Endodermal cell (in vitro differentiated cells): ENCODE measurements at regions not wholly inside any gene's neighbourhood (a gene's known extent, or its start where the extent isn't known, plus 50 kb on each side); places are given as distances from the start of the nearest gene placed in this dataset.

Experiments
- DNase-seq: peaks from one replicate; pipeline ENCODE4 v3.0.0-alpha.2; 2017
- H3K27ac ChIP-seq: 2 replicates; pipeline ENCODE4 v1.5.1; 2013; ENCODE audit warnings: mild to moderate bottlenecking, low read depth, low read length, moderate library complexity
- H3K27me3 ChIP-seq: 2 replicates; pipeline ENCODE4 v1.6.1; 2013; ENCODE audit warnings: mild to moderate bottlenecking, low read length, moderate library complexity; ENCODE audit not compliant: insufficient read depth, control insufficient read depth, poor library complexity, severe bottlenecking
- H3K36me3 ChIP-seq: 2 replicates; pipeline ENCODE4 v1.7.0; 2013; ENCODE audit warnings: mild to moderate bottlenecking, low read length, moderate library complexity; ENCODE audit not compliant: control insufficient read depth, insufficient read depth
- H3K4me1 ChIP-seq: one replicate; pipeline ENCODE4 v1.7.0; 2013; ENCODE audit warnings: low read length; ENCODE audit not compliant: control insufficient read depth, insufficient read depth
- H3K4me3 ChIP-seq: 2 replicates; pipeline ENCODE4 v1.5.1; 2013; ENCODE audit warnings: mild to moderate bottlenecking, low read length, moderate library complexity
- H3K9ac ChIP-seq: 2 replicates; pipeline ENCODE4 v1.6.1; 2013; ENCODE audit warnings: mild to moderate bottlenecking, low read length, moderate library complexity; ENCODE audit not compliant: poor library complexity, severe bottlenecking; ENCODE audit errors: extremely low read depth
- H3K9me3 ChIP-seq: 2 replicates; pipeline ENCODE4 v1.6.1; 2013; ENCODE audit warnings: mild to moderate bottlenecking, low read length, moderate library complexity; ENCODE audit not compliant: control insufficient read depth
- H3K27ac Mint-ChIP-seq: 2 replicates; pipeline ENCODE4 v1.8.0; 2020; ENCODE audit warnings: mixed read lengths
- H3K27me3 Mint-ChIP-seq: 2 replicates; pipeline ENCODE4 v1.8.0; 2021; ENCODE audit warnings: mild to moderate bottlenecking, mixed read lengths; ENCODE audit not compliant: insufficient read depth
- H3K36me3 Mint-ChIP-seq: 2 replicates; pipeline ENCODE4 v1.8.0; 2020; ENCODE audit warnings: low read depth, mixed read lengths
- H3K4me1 Mint-ChIP-seq: 2 replicates; pipeline ENCODE4 v1.8.0; 2020; ENCODE audit warnings: mixed read lengths
- H3K4me3 Mint-ChIP-seq: 2 replicates; pipeline ENCODE4 v1.8.0; 2020; ENCODE audit warnings: mild to moderate bottlenecking, moderate library complexity, mixed read lengths
- H3K9me3 Mint-ChIP-seq: 2 replicates; pipeline ENCODE4 v1.8.0; 2020; ENCODE audit warnings: mild to moderate bottlenecking, mixed read lengths
- WGBS, 2 experiments: methylation state at CpG; one replicate each; pipeline versions ENCODE4 v1.1.5 to v1.1.7; 2013; ENCODE audit warnings: missing lambda C conversion rate in 2 of 2, mixed read lengths in 1 of 2; ENCODE audit not compliant: insufficient coverage in 1 of 2, insufficient read length in 1 of 2; 5-methylcytosine and 5-hydroxymethylcytosine counted together
- TF ChIP-seq, protein P1 (sequence below): fragments of 200-600 bp; sonication (generic); conservative IDR thresholded peaks from 2 replicates; pipeline ENCODE4 v1.5.0; 2021; ENCODE audit warnings: antibody characterized with exemption, mild to moderate bottlenecking

DNA sequence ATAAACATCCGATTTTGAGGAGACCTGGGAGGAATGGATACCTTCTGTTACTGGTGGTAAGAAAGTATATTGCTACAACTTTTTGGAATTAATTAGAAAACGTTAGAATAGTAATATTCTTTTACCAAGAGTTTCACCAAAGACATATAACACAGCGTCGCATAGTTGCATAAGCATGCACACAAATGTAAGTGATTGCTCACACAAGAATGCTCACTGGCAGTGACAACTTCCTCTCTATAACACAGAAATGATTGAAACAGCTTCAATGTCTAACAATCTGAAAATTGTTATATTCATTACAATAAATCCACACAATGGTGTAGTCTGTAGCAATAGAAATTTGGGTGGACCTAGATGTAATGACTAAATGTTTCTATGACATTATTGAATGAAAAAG, 998.6 kb downstream of the TTLL7 start:
- no peak for DNase-seq
- Mint-ChIP-seq H3K9me3 (no peaks in the 10 kb centered on the region), H3K36me3 (no peaks in the 10 kb centered on the region), H3K4me1 (peaks cover 3% of the 10 kb centered on the region), H3K27me3 (no peaks in the 10 kb centered on the region), H3K27ac (no peak overlapping the region), H3K4me3 (no peak overlapping the region)
- Histone ChIP-seq H3K4me3 (no peak overlapping the region), H3K36me3 (no peaks in the 10 kb centered on the region), H3K27ac (no peak overlapping the region), H3K9ac (no peak overlapping the region), H3K9me3 (no peaks in the 10 kb centered on the region), H3K4me1 (no peaks in the 10 kb centered on the region), H3K27me3 (no peaks in the 10 kb centered on the region)
- TF ChIP-seq, protein P1, sequence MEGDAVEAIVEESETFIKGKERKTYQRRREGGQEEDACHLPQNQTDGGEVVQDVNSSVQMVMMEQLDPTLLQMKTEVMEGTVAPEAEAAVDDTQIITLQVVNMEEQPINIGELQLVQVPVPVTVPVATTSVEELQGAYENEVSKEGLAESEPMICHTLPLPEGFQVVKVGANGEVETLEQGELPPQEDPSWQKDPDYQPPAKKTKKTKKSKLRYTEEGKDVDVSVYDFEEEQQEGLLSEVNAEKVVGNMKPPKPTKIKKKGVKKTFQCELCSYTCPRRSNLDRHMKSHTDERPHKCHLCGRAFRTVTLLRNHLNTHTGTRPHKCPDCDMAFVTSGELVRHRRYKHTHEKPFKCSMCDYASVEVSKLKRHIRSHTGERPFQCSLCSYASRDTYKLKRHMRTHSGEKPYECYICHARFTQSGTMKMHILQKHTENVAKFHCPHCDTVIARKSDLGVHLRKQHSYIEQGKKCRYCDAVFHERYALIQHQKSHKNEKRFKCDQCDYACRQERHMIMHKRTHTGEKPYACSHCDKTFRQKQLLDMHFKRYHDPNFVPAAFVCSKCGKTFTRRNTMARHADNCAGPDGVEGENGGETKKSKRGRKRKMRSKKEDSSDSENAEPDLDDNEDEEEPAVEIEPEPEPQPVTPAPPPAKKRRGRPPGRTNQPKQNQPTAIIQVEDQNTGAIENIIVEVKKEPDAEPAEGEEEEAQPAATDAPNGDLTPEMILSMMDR = no peak
- 96 to 100% methylated on average over 2 to 4 of the region's 4 CpGs for WGBS, 2 experiments

DNA sequence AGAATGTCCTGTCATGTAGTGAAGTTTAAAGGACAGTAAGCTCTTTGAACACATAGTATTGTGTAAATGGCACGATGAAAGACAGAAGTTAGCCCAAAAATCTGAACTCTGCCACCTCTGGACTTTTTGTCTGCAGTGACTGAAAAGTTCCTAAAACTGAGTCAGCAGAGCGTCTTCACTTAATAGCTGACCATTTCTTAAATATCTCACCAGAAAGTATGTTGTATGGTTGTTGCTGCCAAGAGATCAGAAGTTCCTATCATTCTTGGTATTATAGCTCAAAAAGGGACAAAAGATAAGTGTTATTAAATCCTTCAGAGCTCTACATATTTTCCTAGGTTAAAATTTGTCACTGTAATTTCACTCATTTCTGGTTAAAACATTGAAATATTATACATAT, 1003.0 kb downstream of the TTLL7 start:
- TF ChIP-seq, protein P1 = no peak
- Mint-ChIP-seq H3K4me3 (no peak overlapping the region), H3K4me1 (no peaks in the 10 kb centered on the region), H3K9me3 (peaks cover 8% of the 10 kb centered on the region), H3K36me3 (no peaks in the 10 kb centered on the region), H3K27me3 (no peaks in the 10 kb centered on the region), H3K27ac (no peak overlapping the region)
- no peak for DNase-seq
- H3K9ac ChIP-seq = no peak overlapping the region
- peaks cover 14% of the 10 kb centered on the region for H3K9me3 ChIP-seq
- H3K36me3 ChIP-seq = no peaks in the 10 kb centered on the region
- H3K27ac ChIP-seq = no peak overlapping the region
- H3K4me3 ChIP-seq = no peak overlapping the region
- 85 to 88% methylated on average over 1 to 2 of the region's 2 CpGs for WGBS, 2 experiments
- H3K27me3 ChIP-seq = no peaks in the 10 kb centered on the region
- H3K4me1 ChIP-seq = no peaks in the 10 kb centered on the region

DNA sequence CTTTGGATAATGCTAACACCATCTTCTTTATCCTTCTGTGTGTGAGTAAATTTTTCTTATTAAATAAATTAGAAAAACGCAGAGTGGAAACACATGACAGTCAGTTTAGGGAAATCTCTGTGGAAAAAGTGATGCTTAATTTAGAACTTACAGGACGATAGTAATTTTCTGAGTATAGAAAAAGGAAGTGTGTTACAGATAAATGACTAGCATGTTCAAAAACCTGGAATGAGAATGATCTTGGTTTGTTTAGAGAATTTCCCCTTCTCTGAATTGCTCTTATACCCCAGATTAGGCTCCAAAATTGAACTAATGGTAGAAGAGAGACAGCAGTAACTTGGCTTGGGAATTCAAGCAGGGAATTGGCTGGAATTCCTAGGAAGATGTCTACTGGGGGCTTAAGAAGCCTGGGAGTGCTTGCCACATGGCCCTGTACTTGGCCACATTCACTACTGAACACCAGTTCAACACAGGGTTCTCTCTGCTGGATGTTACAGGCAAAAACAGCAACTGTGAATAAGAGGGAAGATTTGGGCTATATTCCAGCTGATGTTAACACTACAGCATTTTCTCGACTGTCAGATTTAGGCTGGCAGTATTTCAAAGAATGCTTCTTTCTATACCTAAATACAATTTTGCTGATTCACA, 1004.2 kb downstream of the TTLL7 start:
- peaks cover 8% of the 10 kb centered on the region for H3K9me3 Mint-ChIP-seq
- H3K4me1 Mint-ChIP-seq = no peaks in the 10 kb centered on the region
- Histone ChIP-seq H3K36me3 (no peaks in the 10 kb centered on the region), H3K27me3 (no peaks in the 10 kb centered on the region), H3K9ac (no peak overlapping the region), H3K27ac (no peak overlapping the region), H3K4me3 (no peak overlapping the region), H3K9me3 (peaks cover 14% of the 10 kb centered on the region), H3K4me1 (no peaks in the 10 kb centered on the region)
- H3K36me3 Mint-ChIP-seq = no peaks in the 10 kb centered on the region
- H3K27ac Mint-ChIP-seq = no peak overlapping the region
- TF ChIP-seq, protein P1 = no peak
- no peak overlapping the region for H3K4me3 Mint-ChIP-seq
- DNase-seq = no peak
- no peaks in the 10 kb centered on the region for H3K27me3 Mint-ChIP-seq
- 60 to 91% methylated on average over 1 to 3 of the region's 3 CpGs for WGBS, 2 experiments
